Body of pancreas (tissue), 4 donors: ENCODE measurements at regions not wholly inside any gene's neighbourhood (a gene's known extent, or its start where the extent isn't known, plus 50 kb on each side); places are given as distances from the start of the nearest gene placed in this dataset.

Source experiments
- POLR2A ChIP-seq, 3 donors: fragments of 450-650 bp; IDR thresholded peaks; one replicate each; pipeline ENCODE4 v1.6.1; 2016; ENCODE audit warnings: antibody characterized with exemption in 3 of 3, mild to moderate bottlenecking in 2 of 3
- TF ChIP-seq, protein P1 (sequence below), 7 experiments: fragments of 450-650 bp in 4 of 7; fragments of 200-600 bp in 3 of 7; sonication (generic) in 3 of 7; IDR thresholded peaks; one replicate each; pipeline ENCODE4 v1.5.1; 2016 to 2019; ENCODE audit warnings: antibody characterized with exemption in 7 of 7

DNA sequence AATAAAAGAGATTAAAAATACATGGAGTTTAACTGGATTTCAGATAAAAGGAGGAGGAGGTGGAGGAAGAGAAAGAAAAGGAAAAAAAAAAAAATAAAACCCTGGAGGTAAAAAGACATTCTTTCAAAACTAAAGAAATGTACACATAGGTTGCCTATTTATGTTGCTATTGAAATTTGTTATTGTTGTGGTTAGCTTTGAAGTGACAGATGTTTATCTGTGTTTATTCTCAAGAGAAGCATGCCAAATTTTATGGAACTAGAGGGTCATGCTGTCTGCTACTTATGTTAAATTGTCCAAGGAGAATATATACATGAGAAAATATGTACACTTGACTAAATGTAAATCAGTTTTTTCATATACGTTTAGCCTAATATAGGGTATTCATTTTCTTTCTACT, 653.2 kb downstream of the DCDC2C start:
- TF ChIP-seq, protein P1, sequence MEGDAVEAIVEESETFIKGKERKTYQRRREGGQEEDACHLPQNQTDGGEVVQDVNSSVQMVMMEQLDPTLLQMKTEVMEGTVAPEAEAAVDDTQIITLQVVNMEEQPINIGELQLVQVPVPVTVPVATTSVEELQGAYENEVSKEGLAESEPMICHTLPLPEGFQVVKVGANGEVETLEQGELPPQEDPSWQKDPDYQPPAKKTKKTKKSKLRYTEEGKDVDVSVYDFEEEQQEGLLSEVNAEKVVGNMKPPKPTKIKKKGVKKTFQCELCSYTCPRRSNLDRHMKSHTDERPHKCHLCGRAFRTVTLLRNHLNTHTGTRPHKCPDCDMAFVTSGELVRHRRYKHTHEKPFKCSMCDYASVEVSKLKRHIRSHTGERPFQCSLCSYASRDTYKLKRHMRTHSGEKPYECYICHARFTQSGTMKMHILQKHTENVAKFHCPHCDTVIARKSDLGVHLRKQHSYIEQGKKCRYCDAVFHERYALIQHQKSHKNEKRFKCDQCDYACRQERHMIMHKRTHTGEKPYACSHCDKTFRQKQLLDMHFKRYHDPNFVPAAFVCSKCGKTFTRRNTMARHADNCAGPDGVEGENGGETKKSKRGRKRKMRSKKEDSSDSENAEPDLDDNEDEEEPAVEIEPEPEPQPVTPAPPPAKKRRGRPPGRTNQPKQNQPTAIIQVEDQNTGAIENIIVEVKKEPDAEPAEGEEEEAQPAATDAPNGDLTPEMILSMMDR (IDR thresholded peaks at IDR 0.05), result no peak
- no peak for TF ChIP-seq POLR2A (IDR thresholded peaks at IDR 0.05)
